ENCODE measurements at regions not wholly inside any gene's neighbourhood (a gene's known extent, or its start where the extent isn't known, plus 50 kb on each side); places are given as distances from the start of the nearest gene placed in this dataset.

DNA sequence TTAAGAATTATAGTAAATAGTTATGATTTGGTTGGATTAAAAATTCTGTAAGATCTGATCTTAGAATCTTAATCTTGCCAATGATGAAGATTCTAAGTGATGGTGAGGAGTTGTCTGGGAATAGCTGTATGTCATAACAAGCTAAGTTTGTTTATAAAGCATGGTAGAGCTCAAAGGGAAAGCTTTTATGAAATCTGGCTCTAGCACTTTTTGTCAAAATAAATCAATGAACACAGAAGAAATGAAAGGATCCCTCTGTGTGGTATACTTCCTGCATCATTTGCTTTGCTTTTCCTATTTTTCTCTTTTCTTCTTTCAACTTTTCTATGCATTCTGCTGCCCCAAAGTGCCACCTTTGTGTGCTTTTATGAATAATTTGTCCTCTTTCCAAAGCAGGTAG lies 193.5 kb upstream of the FAT1 start:
- TF ChIP-seq CTCF (IDR thresholded peaks at IDR 0.05): no peak
- no peak for ATAC-seq
- intact Hi-C loops (cut with DNase I, micrococcal nuclease): no loop called here
- Histone ChIP-seq H3K36me3 (ENCODE audit: low read depth) (no peaks in the 10 kb centered on the region), H3K4me1 (ENCODE audit: low read depth) (no peaks in the 10 kb centered on the region), H3K9me3 (no peaks in the 10 kb centered on the region), H3K4me3 (no peak overlapping the region)
- DNase-seq: no peak

GRCh38 chr4:186918466-186918865 lies 194.8 kb upstream of the FAT1 start:
- intact Hi-C loops (cut with DNase I, micrococcal nuclease): no loop called here
- Histone ChIP-seq H3K9me3 (no peaks in the 10 kb centered on the region), H3K4me3 (no peak overlapping the region), H3K36me3 (ENCODE audit: low read depth) (no peaks in the 10 kb centered on the region), H3K4me1 (ENCODE audit: low read depth) (no peaks in the 10 kb centered on the region)
- TF ChIP-seq CTCF (IDR thresholded peaks at IDR 0.05): no peak
- DNase-seq (no peak), ATAC-seq (no peak)

GRCh38 chr4:186919340-186919739 lies 195.7 kb upstream of the FAT1 start:
- no peak overlapping the region for H3K4me3 ChIP-seq
- DNase-seq (no peak), ATAC-seq (no peak)
- H3K4me1 ChIP-seq (ENCODE audit: low read depth): no peaks in the 10 kb centered on the region
- no peak for TF ChIP-seq CTCF (IDR thresholded peaks at IDR 0.05)
- H3K9me3 ChIP-seq: no peaks in the 10 kb centered on the region
- intact Hi-C loops (cut with DNase I, micrococcal nuclease): no loop called here
- no peaks in the 10 kb centered on the region for H3K36me3 ChIP-seq (ENCODE audit: low read depth)

DNA sequence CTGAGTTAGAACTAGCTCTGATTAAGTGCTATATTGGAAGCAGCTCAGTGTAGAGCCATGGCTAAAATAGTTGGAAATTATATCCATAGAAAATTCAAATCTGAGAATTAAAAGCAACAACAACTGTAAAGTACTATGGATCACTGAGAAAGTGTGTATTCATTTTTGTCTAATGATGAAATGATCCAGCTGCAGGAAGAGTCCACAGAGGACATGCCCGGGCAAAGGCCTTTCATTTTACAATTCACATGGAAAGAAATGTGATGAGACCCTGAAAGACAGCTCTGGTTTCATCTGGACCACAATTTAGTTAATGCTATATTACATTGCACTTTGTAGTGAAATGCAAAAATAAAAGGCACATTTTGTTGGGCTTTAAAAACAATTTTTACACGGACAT lies 196.8 kb upstream of the FAT1 start:
- ATAC-seq (no peak), DNase-seq (no peak)
- H3K4me1 ChIP-seq (ENCODE audit: low read depth): no peaks in the 10 kb centered on the region
- H3K9me3 ChIP-seq: no peaks in the 10 kb centered on the region
- no peaks in the 10 kb centered on the region for H3K36me3 ChIP-seq (ENCODE audit: low read depth)
- H3K4me3 ChIP-seq: no peak overlapping the region
- intact Hi-C loops (cut with DNase I, micrococcal nuclease): no loop called here
- TF ChIP-seq CTCF (IDR thresholded peaks at IDR 0.05): no peak

DNA sequence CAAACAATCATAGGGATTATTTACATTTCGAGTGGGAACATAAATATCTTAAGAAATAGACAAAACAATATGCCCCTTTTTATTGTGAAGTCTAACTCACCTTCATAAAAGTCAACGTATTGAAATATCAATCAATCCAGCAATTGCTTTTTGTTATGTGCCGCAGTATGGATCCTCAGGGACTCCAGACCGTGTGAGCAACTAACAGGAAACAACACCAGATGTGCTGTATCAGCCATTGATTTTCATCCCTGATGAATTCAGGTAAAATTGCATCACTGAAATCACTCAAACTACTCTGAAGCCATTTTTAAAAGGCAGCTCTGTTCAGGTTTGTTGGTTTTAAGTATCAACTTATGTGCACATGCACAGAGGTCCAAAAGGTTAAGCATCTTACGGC lies 197.3 kb upstream of the FAT1 start:
- ATAC-seq (no peak), DNase-seq (no peak)
- Histone ChIP-seq H3K9me3 (no peaks in the 10 kb centered on the region), H3K4me1 (ENCODE audit: low read depth) (no peaks in the 10 kb centered on the region), H3K4me3 (no peak overlapping the region), H3K36me3 (ENCODE audit: low read depth) (no peaks in the 10 kb centered on the region)
- intact Hi-C loops (cut with DNase I, micrococcal nuclease): no loop called here
- TF ChIP-seq CTCF (IDR thresholded peaks at IDR 0.05): no peak

- ATAC-seq: no peak
- Histone ChIP-seq H3K9me3 (no peaks in the 10 kb centered on the region), H3K4me1 (ENCODE audit: low read depth) (no peaks in the 10 kb centered on the region), H3K36me3 (ENCODE audit: low read depth) (no peaks in the 10 kb centered on the region), H3K4me3 (no peak overlapping the region)
- intact Hi-C loops (cut with DNase I, micrococcal nuclease): no loop called here
- no peak for DNase-seq
- TF ChIP-seq CTCF (IDR thresholded peaks at IDR 0.05): no peak
Observed at GRCh38 chr4:186924723-186925122, 201.1 kb upstream of the FAT1 start.
